ENCODE measurements at regions not wholly inside any gene's neighbourhood (a gene's known extent, or its start where the extent isn't known, plus 50 kb on each side); places are given as distances from the start of the nearest gene placed in this dataset.

GRCh38 chr2:120589771-120590608, 145.7 kb upstream of the GLI2 start:
- H3K36me3 ChIP-seq: no peaks in the 10 kb centered on the region
- no peaks in the 10 kb centered on the region for H3K27me3 ChIP-seq
- no peak overlapping the region for H3K4me3 ChIP-seq (ENCODE audit: low read depth, low read length)
- H3K4me1 ChIP-seq: no peaks in the 10 kb centered on the region
- DNase-seq: no peak
- H3K9me3 ChIP-seq: no peaks in the 10 kb centered on the region
- TF ChIP-seq CTCF (IDR thresholded peaks at IDR 0.05; ENCODE audit: low read depth, low read length): no peak

- Histone ChIP-seq H3K9me3 (no peaks in the 10 kb centered on the region), H3K27me3 (no peaks in the 10 kb centered on the region), H3K4me3 (ENCODE audit: low read depth, low read length) (no peak overlapping the region), H3K36me3 (no peaks in the 10 kb centered on the region), H3K4me1 (no peaks in the 10 kb centered on the region)
- no peak for DNase-seq
- TF ChIP-seq CTCF (IDR thresholded peaks at IDR 0.05; ENCODE audit: low read depth, low read length): no peak
These were observed 144.8 kb upstream of the GLI2 start for GRCh38 chr2:120590841-120591240.

DNA sequence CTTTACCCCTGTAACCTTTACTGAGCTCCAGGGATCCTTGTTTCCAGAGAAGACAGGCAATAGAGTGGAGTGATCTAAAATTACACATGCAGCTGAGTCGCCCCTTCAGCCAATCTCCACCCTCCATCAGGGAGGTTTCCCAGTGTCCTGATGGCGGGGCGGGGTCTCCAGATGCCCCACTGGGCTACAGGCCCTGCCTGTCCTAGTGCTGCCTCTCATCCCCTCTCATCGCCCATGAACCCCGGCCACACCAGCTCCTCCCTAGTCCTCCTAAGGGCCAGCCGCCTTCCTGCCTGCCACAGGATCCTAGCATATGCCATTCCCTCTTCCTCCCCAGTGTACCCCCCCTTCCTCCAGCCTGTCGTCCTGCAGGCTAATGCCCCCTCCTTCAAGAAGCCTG, 144.1 kb upstream of the GLI2 start:
- Histone ChIP-seq H3K36me3 (no peaks in the 10 kb centered on the region), H3K27me3 (no peaks in the 10 kb centered on the region)
- no peak for TF ChIP-seq CTCF (IDR thresholded peaks at IDR 0.05; ENCODE audit: low read depth, low read length)

GRCh38 chr2:120592084-120592483, 143.6 kb upstream of the GLI2 start:
- H3K27me3 ChIP-seq: no peaks in the 10 kb centered on the region
- H3K4me1 ChIP-seq: no peaks in the 10 kb centered on the region
- no peak for DNase-seq
- no peak overlapping the region for H3K4me3 ChIP-seq (ENCODE audit: low read depth, low read length)
- no peaks in the 10 kb centered on the region for H3K36me3 ChIP-seq
- no peaks in the 10 kb centered on the region for H3K9me3 ChIP-seq
- TF ChIP-seq CTCF (IDR thresholded peaks at IDR 0.05; ENCODE audit: low read depth, low read length): no peak

More for the DNA sequence above, 144.1 kb upstream of the GLI2 start:
- Histone ChIP-seq H3K9me3 (no peaks in the 10 kb centered on the region), H3K4me1 (no peaks in the 10 kb centered on the region), H3K4me3 (ENCODE audit: low read depth, low read length) (no peak overlapping the region)
- no peak for DNase-seq

DNA sequence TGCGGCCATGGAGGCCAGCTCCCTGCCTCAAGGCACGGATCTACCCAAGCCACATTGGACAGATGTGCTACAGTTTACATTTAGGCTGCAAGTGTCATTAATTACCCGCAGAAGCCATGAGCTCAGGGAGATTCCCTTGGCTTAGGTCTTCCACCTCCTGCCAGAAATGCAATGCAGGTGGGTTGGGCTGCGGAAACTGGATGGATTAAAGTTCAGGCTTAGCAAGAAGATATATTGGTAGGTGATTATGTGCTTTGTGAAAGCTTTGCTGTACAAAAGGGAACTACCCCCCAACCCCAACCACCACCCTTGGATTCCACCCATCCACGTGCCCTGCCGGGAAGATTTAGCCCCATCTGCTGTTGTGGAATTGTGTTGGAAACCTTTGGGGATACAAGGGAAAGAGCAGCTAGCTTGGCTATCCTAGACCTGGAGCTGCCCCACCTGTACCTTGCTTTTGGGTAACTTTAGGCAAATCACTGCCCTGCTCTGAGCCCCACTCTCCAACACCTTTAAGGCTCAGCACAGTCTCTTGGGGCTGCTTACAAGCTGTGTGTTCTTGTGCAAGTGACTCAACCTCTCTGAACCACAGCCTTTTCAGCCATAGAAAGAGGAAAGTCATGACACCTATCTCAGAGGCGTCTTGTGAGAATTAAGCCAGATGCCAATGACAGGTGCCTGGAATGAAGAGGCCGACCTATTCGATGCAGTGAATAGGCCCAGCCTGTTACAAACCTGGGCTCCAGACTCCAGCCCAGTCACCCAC, 141.6 kb upstream of the GLI2 start:
- H3K27me3 ChIP-seq: no peaks in the 10 kb centered on the region

More for the DNA sequence above, 141.6 kb upstream of the GLI2 start:
- TF ChIP-seq CTCF (IDR thresholded peaks at IDR 0.05; ENCODE audit: low read depth, low read length): no peak
- no peaks in the 10 kb centered on the region for H3K36me3 ChIP-seq
- H3K4me3 ChIP-seq (ENCODE audit: low read depth, low read length): no peak overlapping the region
- no peak for DNase-seq
- H3K9me3 ChIP-seq: no peaks in the 10 kb centered on the region
- H3K4me1 ChIP-seq: no peaks in the 10 kb centered on the region
